H9 (cell line): ENCODE measurements at regions not wholly inside any gene's neighbourhood (a gene's known extent, or its start where the extent isn't known, plus 50 kb on each side); places are given as distances from the start of the nearest gene placed in this dataset.
"Not testable (repeated sequence)": the region's sequence is repeated elsewhere in the genome, so short reads cannot be mapped to it uniquely, and the experiment has no call there.

Source experiments
- DNase-seq: peaks from one replicate; pipeline ENCODE4 v3.0.0-alpha.2; 2017
- H2AFZ ChIP-seq: one replicate; pipeline ENCODE4 v1.6.1; 2013; ENCODE audit warnings: mild to moderate bottlenecking, low read length, control low read depth, moderate library complexity
- H2AK5ac ChIP-seq: 2 replicates; pipeline ENCODE4 v1.6.1; 2013; ENCODE audit warnings: low read length, control low read depth, mixed read lengths; ENCODE audit not compliant: insufficient read length
- H2BK120ac ChIP-seq: one replicate; pipeline ENCODE4 v1.6.1; 2013; ENCODE audit warnings: low read depth, mild to moderate bottlenecking, low read length, control low read depth, inconsistent platforms; ENCODE audit not compliant: poor library complexity, severe bottlenecking
- H2BK12ac ChIP-seq: 2 replicates; pipeline ENCODE4 v1.6.1; 2013; ENCODE audit warnings: low read length, control low read depth, mixed read lengths, low read depth; ENCODE audit not compliant: insufficient read length
- H2BK15ac ChIP-seq: 2 replicates; pipeline ENCODE4 v1.6.1; 2013; ENCODE audit warnings: low read depth, low read length, control low read depth
- H2BK20ac ChIP-seq: one replicate; pipeline ENCODE4 v1.6.1; 2013; ENCODE audit warnings: low read depth, mild to moderate bottlenecking, low read length, control low read depth, inconsistent platforms; ENCODE audit not compliant: poor library complexity, severe bottlenecking
- H2BK5ac ChIP-seq: 2 replicates; pipeline ENCODE4 v1.6.1; 2013; ENCODE audit warnings: low read length, control low read depth, mixed read lengths; ENCODE audit not compliant: insufficient read length
- H3K14ac ChIP-seq: 2 replicates; pipeline ENCODE4 v1.6.1; 2013; ENCODE audit warnings: low read length, control low read depth; ENCODE audit not compliant: insufficient read depth
- H3K18ac ChIP-seq: 2 replicates; pipeline ENCODE4 v1.6.1; 2013; ENCODE audit warnings: low read depth, mild to moderate bottlenecking, mixed read lengths, low read length, control low read depth; ENCODE audit not compliant: insufficient read length
- H3K23ac ChIP-seq: 2 replicates; pipeline ENCODE4 v1.6.1; 2013; ENCODE audit warnings: low read length, control low read depth, mixed read lengths, low read depth; ENCODE audit not compliant: insufficient read length
- H3K23me2 ChIP-seq: 2 replicates; pipeline ENCODE4 v1.6.1; 2013; ENCODE audit warnings: low read depth, mild to moderate bottlenecking, mixed read lengths, low read length, control low read depth; ENCODE audit not compliant: insufficient read length, poor library complexity, severe bottlenecking
- H3K27ac ChIP-seq: 2 replicates; pipeline ENCODE4 v1.5.1; 2013; ENCODE audit warnings: low read length, control low read depth, mixed read lengths, low read depth; ENCODE audit not compliant: insufficient read length
- H3K27me3 ChIP-seq: 2 replicates; pipeline ENCODE4 v1.6.1; 2013; ENCODE audit warnings: low read length, control low read depth, inconsistent platforms; ENCODE audit not compliant: insufficient read depth
- H3K4ac ChIP-seq: 2 replicates; pipeline ENCODE4 v1.6.1; 2013; ENCODE audit warnings: low read depth, mild to moderate bottlenecking, control low read depth, inconsistent platforms, low read length, moderate library complexity
- H3K4me1 ChIP-seq: 2 replicates; pipeline ENCODE4 v1.6.1; 2013; ENCODE audit warnings: low read length, control low read depth, inconsistent platforms; ENCODE audit not compliant: insufficient read depth
- H3K4me2 ChIP-seq: 2 replicates; pipeline ENCODE4 v1.6.1; 2013; ENCODE audit warnings: low read length, control low read depth, mixed read lengths; ENCODE audit not compliant: insufficient read length, insufficient read depth
- H3K56ac ChIP-seq: 2 replicates; pipeline ENCODE4 v1.6.1; 2013; ENCODE audit warnings: low read depth, mild to moderate bottlenecking, mixed read lengths, low read length, control low read depth; ENCODE audit not compliant: insufficient read length
- H3K79me1 ChIP-seq: 2 replicates; pipeline ENCODE4 v1.6.1; 2013; ENCODE audit warnings: low read depth, mild to moderate bottlenecking, moderate library complexity, low read length, control low read depth, inconsistent platforms; ENCODE audit not compliant: insufficient read depth, poor library complexity, severe bottlenecking
- H3K79me2 ChIP-seq: 2 replicates; pipeline ENCODE4 v1.6.1; 2013; ENCODE audit warnings: low read length, control low read depth, inconsistent platforms; ENCODE audit not compliant: insufficient read depth
- H3K9ac ChIP-seq: 2 replicates; pipeline ENCODE4 v1.6.1; 2013; ENCODE audit warnings: low read length, control low read depth, mixed read lengths; ENCODE audit not compliant: insufficient read length; ENCODE audit errors: extremely low read depth
- H3K9me3 ChIP-seq: one replicate; pipeline ENCODE4 v1.6.1; 2013; ENCODE audit warnings: low read depth, low read length, inconsistent platforms; ENCODE audit not compliant: control insufficient read depth
- H3T11ph ChIP-seq: one replicate; pipeline ENCODE4 v1.6.1; 2013; ENCODE audit warnings: mild to moderate bottlenecking, low read length, control low read depth, inconsistent platforms
- H4K20me1 ChIP-seq: one replicate; pipeline ENCODE4 v1.6.1; 2013; ENCODE audit not compliant: control insufficient read depth, insufficient read length, insufficient read depth
- H4K5ac ChIP-seq: 2 replicates; pipeline ENCODE4 v1.6.1; 2013; ENCODE audit warnings: low read depth, mild to moderate bottlenecking, mixed read lengths, low read length, control low read depth; ENCODE audit not compliant: insufficient read length
- H4K8ac ChIP-seq: replicated peaks from 2 replicates; pipeline ENCODE4 v1.6.1; 2013; ENCODE audit warnings: low read length, control low read depth, mixed read lengths, low read depth; ENCODE audit not compliant: insufficient read length
- H4K91ac ChIP-seq: 2 replicates; pipeline ENCODE4 v1.6.1; 2013; ENCODE audit warnings: low read depth, mild to moderate bottlenecking, moderate library complexity, mixed read lengths, low read length, control low read depth; ENCODE audit not compliant: insufficient read length
- H3K27ac Mint-ChIP-seq, 3 experiments: 2 replicates in 2 of 3; 3 replicates in 1 of 3; pipeline ENCODE4 v1.8.0; 2020 to 2021; ENCODE audit warnings: mixed read lengths in 3 of 3, mild to moderate bottlenecking in 1 of 3, moderate library complexity in 1 of 3
- H3K27me3 Mint-ChIP-seq: 2 replicates; pipeline ENCODE4 v1.8.0; 2021; ENCODE audit warnings: low read depth, mild to moderate bottlenecking, moderate library complexity, mixed read lengths
- H3K36me3 Mint-ChIP-seq, 3 experiments: 2 replicates in 2 of 3; 3 replicates in 1 of 3; pipeline ENCODE4 v1.8.0; 2020 to 2021; ENCODE audit warnings: low read depth in 3 of 3, mixed read lengths in 3 of 3; ENCODE audit not compliant: insufficient read depth in 1 of 3
- H3K4me1 Mint-ChIP-seq, 2 experiments: 2 replicates each; pipeline ENCODE4 v1.8.0; 2020; ENCODE audit warnings: mixed read lengths in 2 of 2
- H3K4me3 Mint-ChIP-seq, 2 experiments: 2 replicates in 1 of 2; 3 replicates in 1 of 2; pipeline ENCODE4 v1.8.0; 2020 to 2021; ENCODE audit warnings: mild to moderate bottlenecking in 2 of 2, mixed read lengths in 2 of 2, moderate library complexity in 1 of 2
- H3K9me3 Mint-ChIP-seq, 2 experiments: 2 replicates in 1 of 2; 3 replicates in 1 of 2; pipeline ENCODE4 v1.8.0; 2020; ENCODE audit warnings: mild to moderate bottlenecking in 2 of 2, mixed read lengths in 2 of 2, moderate library complexity in 1 of 2
- WGBS: extraction: QIAGEN DNeasy Blood & Tissue Kit; methylation state at CpG from one replicate; pipeline ENCODE4 v1.1.7; 2013; ENCODE audit warnings: missing lambda C conversion rate, low lambda C conversion rate, mixed read lengths; ENCODE audit not compliant: insufficient read length; ENCODE audit errors: extremely low coverage; 5-methylcytosine and 5-hydroxymethylcytosine counted together
- TF ChIP-seq, protein P1 (sequence below): fragments of 200-600 bp; sonication (generic); conservative IDR thresholded peaks from 3 replicates; pipeline ENCODE4 v1.8.0; 2021; ENCODE audit warnings: antibody characterized with exemption, mild to moderate bottlenecking

DNA sequence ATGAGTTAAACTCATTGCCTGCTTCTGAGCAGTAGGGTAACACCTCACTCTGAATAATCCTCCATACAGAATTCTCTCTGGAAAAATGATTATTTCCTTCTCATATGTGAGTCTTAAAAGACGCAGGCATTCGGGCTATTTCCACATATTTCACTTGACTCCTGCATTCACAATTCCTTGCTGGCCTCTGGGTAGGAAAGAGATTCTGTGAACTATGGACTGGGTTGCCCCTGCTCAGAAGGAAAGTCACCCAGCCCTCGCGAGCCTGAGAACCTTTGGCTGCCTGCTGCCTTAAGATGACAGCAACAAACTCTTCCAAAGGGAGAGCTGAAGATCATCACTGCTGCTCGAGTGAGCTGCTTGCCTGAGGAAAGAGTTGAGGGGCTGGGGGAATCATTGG, 216.8 kb downstream of the BAMBI start:
- Histone ChIP-seq H3K56ac (no peak overlapping the region), H4K91ac (no peak overlapping the region), H3K27ac (no peak overlapping the region), H2BK120ac (no peak overlapping the region), H2BK5ac (no peak overlapping the region), H3K4me2 (no peak overlapping the region), H3T11ph (no peak overlapping the region), H4K20me1 (no peaks in the 10 kb centered on the region), H3K4ac (no peak overlapping the region), H4K8ac (no peak overlapping the region), H3K14ac (no peak overlapping the region), H2AK5ac (no peak overlapping the region), H2AFZ (no peak overlapping the region), H3K18ac (no peak overlapping the region), H3K79me2 (no peaks in the 10 kb centered on the region), H3K23ac (no peak overlapping the region), H2BK15ac (no peak overlapping the region), H3K27me3 (no peaks in the 10 kb centered on the region), H3K9ac (no peak overlapping the region), H3K23me2 (no peaks in the 10 kb centered on the region), H4K5ac (no peak overlapping the region), H2BK20ac (no peak overlapping the region), H3K79me1 (no peaks in the 10 kb centered on the region), H3K9me3 (no peaks in the 10 kb centered on the region), H3K4me1 (no peaks in the 10 kb centered on the region), H2BK12ac (no peak overlapping the region)
- H3K4me3 Mint-ChIP-seq = no peak overlapping the region
- WGBS = no CpG with 5 or more reads among the region's 5 CpGs
- TF ChIP-seq, protein P1, sequence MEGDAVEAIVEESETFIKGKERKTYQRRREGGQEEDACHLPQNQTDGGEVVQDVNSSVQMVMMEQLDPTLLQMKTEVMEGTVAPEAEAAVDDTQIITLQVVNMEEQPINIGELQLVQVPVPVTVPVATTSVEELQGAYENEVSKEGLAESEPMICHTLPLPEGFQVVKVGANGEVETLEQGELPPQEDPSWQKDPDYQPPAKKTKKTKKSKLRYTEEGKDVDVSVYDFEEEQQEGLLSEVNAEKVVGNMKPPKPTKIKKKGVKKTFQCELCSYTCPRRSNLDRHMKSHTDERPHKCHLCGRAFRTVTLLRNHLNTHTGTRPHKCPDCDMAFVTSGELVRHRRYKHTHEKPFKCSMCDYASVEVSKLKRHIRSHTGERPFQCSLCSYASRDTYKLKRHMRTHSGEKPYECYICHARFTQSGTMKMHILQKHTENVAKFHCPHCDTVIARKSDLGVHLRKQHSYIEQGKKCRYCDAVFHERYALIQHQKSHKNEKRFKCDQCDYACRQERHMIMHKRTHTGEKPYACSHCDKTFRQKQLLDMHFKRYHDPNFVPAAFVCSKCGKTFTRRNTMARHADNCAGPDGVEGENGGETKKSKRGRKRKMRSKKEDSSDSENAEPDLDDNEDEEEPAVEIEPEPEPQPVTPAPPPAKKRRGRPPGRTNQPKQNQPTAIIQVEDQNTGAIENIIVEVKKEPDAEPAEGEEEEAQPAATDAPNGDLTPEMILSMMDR = no peak
- no peaks in the 10 kb centered on the region; the same call in 1 of the 2 replicates for H3K27me3 Mint-ChIP-seq
- H3K36me3 Mint-ChIP-seq = peaks cover 3 to 8% (median 4%) of the 10 kb centered on the region in 3 experiments; a peak in 2 of 7 replicates
- H3K4me1 Mint-ChIP-seq = peaks cover 2 to 6% of the 10 kb centered on the region in 2 experiments; a peak in 2 of 4 replicates
- no peak for DNase-seq
- H3K27ac Mint-ChIP-seq = no peak overlapping the region
- peaks cover 0 to 2% of the 10 kb centered on the region in 2 experiments; a peak in 2 of 5 replicates for H3K9me3 Mint-ChIP-seq

DNA sequence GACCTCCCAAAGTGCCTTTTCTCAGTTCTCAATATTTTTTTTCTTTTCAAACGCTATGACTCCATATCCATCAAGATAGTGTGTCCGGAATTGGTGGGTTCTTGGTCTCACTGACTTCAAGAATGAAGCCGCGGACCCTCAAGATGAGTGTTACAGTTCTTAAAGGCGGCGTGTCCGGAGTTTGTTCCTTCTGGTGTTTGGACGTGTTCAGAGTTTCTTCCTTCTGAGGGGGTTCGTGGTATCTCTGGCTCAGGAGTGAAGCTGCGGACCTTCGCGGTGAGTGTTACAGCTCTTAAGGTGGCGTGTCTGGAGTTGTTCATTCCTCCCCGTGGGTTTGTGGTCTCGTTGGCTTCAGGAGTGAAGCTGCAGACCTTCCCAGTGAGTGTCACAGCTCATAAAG, 218.3 kb downstream of the BAMBI start:
- not testable (repeated sequence) for H4K20me1 ChIP-seq

More for the DNA sequence above, 218.3 kb downstream of the BAMBI start:
- not testable (repeated sequence) for H2BK120ac ChIP-seq, H3T11ph ChIP-seq, H3K23ac ChIP-seq, H3K14ac ChIP-seq, H3K79me1 ChIP-seq, H3K4me3 Mint-ChIP-seq, H3K9me3 Mint-ChIP-seq, H3K4me1 Mint-ChIP-seq, H3K4me2 ChIP-seq, H2BK15ac ChIP-seq, H3K4ac ChIP-seq, H2BK5ac ChIP-seq, H3K9me3 ChIP-seq, H2AFZ ChIP-seq, H4K8ac ChIP-seq, H3K4me1 ChIP-seq, H3K56ac ChIP-seq, H3K23me2 ChIP-seq, H3K27ac ChIP-seq, H2BK20ac ChIP-seq, H4K5ac ChIP-seq, H2AK5ac ChIP-seq, H3K18ac ChIP-seq, H4K91ac ChIP-seq, H3K9ac ChIP-seq, H3K27ac Mint-ChIP-seq, H3K27me3 Mint-ChIP-seq, H3K27me3 ChIP-seq, H3K79me2 ChIP-seq, H2BK12ac ChIP-seq, DNase-seq
- H3K36me3 Mint-ChIP-seq = peaks cover 4 to 12% (median 6%) of the 10 kb centered on the region in 3 experiments; a peak in 4 of 7 replicates
- no CpG with 5 or more reads among the region's 15 CpGs for WGBS
